Activated CD4-positive, alpha-beta T cell treated with anti-CD3 and anti-CD28 coated beads, Interleukin-2, amount 10 ng/mL, durations not matched to agents 7 days and 5 days (primary cell): ENCODE measurements at regions not wholly inside any gene's neighbourhood (a gene's known extent, or its start where the extent isn't known, plus 50 kb on each side); places are given as distances from the start of the nearest gene placed in this dataset.

ENCODE experiments used
- CTCF ChIA-PET: fragments of 350-600 bp; sonication (Branson Sonifier 250); formaldehyde crosslinking; loops from one replicate; lab custom pipeline; 2021; ENCODE audit warnings: antibody characterized with exemption; lab: Charles Lee
- POLR2A ChIA-PET: fragments of 350-600 bp; sonication (Branson Sonifier 250); formaldehyde crosslinking; loops from one replicate; lab custom pipeline; 2021; ENCODE audit warnings: antibody characterized with exemption; lab: Charles Lee
- DNase-seq: peaks from one replicate; pipeline ENCODE4 v3.0.0-alpha.2; 2020
- H3K27ac Mint-ChIP-seq: one replicate; pipeline ENCODE4 v1.8.0; 2021; ENCODE audit warnings: mild to moderate bottlenecking, moderate library complexity, mixed read lengths
- H3K27me3 Mint-ChIP-seq: one replicate; pipeline ENCODE4 v1.8.0; 2021; ENCODE audit warnings: mixed read lengths
- H3K36me3 Mint-ChIP-seq: one replicate; pipeline ENCODE4 v1.8.0; 2021; ENCODE audit warnings: low read depth, mixed read lengths
- H3K4me1 Mint-ChIP-seq: one replicate; pipeline ENCODE4 v1.8.0; 2021; ENCODE audit warnings: mixed read lengths
- H3K4me3 Mint-ChIP-seq: one replicate; pipeline ENCODE4 v1.8.0; 2021; ENCODE audit warnings: mild to moderate bottlenecking, moderate library complexity, mixed read lengths
- H3K9me3 Mint-ChIP-seq: one replicate; pipeline ENCODE4 v1.8.0; 2021; ENCODE audit warnings: mixed read lengths

GRCh38 chr5:99945478-99946442 is 589.4 kb upstream of the FAM174A start:
- no peak overlapping the region for H3K27ac Mint-ChIP-seq
- DNase-seq, result no peak
- H3K4me3 Mint-ChIP-seq, result no peak overlapping the region
- no peaks in the 10 kb centered on the region for H3K4me1 Mint-ChIP-seq
- H3K9me3 Mint-ChIP-seq, result no peaks in the 10 kb centered on the region
- H3K27me3 Mint-ChIP-seq, result no peaks in the 10 kb centered on the region
- H3K36me3 Mint-ChIP-seq, result no peaks in the 10 kb centered on the region
- POLR2A ChIA-PET, result no interaction called here
- CTCF ChIA-PET, result no interaction called here

GRCh38 chr5:99940540-99940939 is 594.6 kb upstream of the FAM174A start:
- H3K4me1 Mint-ChIP-seq, result no peaks in the 10 kb centered on the region
- no peaks in the 10 kb centered on the region for H3K27me3 Mint-ChIP-seq
- no peaks in the 10 kb centered on the region for H3K9me3 Mint-ChIP-seq
- ChIA-PET POLR2A (no interaction called here), CTCF (no interaction called here)
- no peak for DNase-seq
- H3K4me3 Mint-ChIP-seq, result no peak overlapping the region
- H3K27ac Mint-ChIP-seq, result no peak overlapping the region
- H3K36me3 Mint-ChIP-seq, result no peaks in the 10 kb centered on the region

- Mint-ChIP-seq H3K27me3 (no peaks in the 10 kb centered on the region), H3K9me3 (no peaks in the 10 kb centered on the region), H3K4me1 (no peaks in the 10 kb centered on the region), H3K27ac (no peak overlapping the region), H3K4me3 (no peak overlapping the region), H3K36me3 (no peaks in the 10 kb centered on the region)
- ChIA-PET CTCF (no interaction called here), POLR2A (no interaction called here)
- DNase-seq, result no peak
Observed at GRCh38 chr5:99936911-99937310, 598.3 kb upstream of the FAM174A start.

- H3K4me3 Mint-ChIP-seq, result no peak overlapping the region
- no peaks in the 10 kb centered on the region for H3K27me3 Mint-ChIP-seq
- no peak for DNase-seq
- H3K27ac Mint-ChIP-seq, result no peak overlapping the region
- POLR2A ChIA-PET, result no interaction called here
- CTCF ChIA-PET, result no interaction called here
- no peaks in the 10 kb centered on the region for H3K4me1 Mint-ChIP-seq
- H3K36me3 Mint-ChIP-seq, result no peaks in the 10 kb centered on the region
- no peaks in the 10 kb centered on the region for H3K9me3 Mint-ChIP-seq
Observed at GRCh38 chr5:99929806-99930135, 605.4 kb upstream of the FAM174A start.

- DNase-seq, result no peak
- Mint-ChIP-seq H3K4me1 (no peaks in the 10 kb centered on the region), H3K9me3 (no peaks in the 10 kb centered on the region), H3K4me3 (no peak overlapping the region), H3K27me3 (no peaks in the 10 kb centered on the region), H3K27ac (no peak overlapping the region), H3K36me3 (no peaks in the 10 kb centered on the region)
- CTCF ChIA-PET, result no interaction called here
- POLR2A ChIA-PET, result no interaction called here
Observed at GRCh38 chr5:99929067-99929805, 605.9 kb upstream of the FAM174A start.

GRCh38 chr5:99928490-99928889 is 606.7 kb upstream of the FAM174A start:
- no peak overlapping the region for H3K27ac Mint-ChIP-seq
- no peaks in the 10 kb centered on the region for H3K27me3 Mint-ChIP-seq
- no peak overlapping the region for H3K4me3 Mint-ChIP-seq
- no peak for DNase-seq
- H3K36me3 Mint-ChIP-seq, result no peaks in the 10 kb centered on the region
- no peaks in the 10 kb centered on the region for H3K9me3 Mint-ChIP-seq
- ChIA-PET POLR2A (no interaction called here), CTCF (no interaction called here)
- H3K4me1 Mint-ChIP-seq, result no peaks in the 10 kb centered on the region

- DNase-seq, result no peak
- ChIA-PET POLR2A (no interaction called here), CTCF (no interaction called here)
- no peaks in the 10 kb centered on the region for H3K4me1 Mint-ChIP-seq
- H3K36me3 Mint-ChIP-seq, result no peaks in the 10 kb centered on the region
- no peak overlapping the region for H3K4me3 Mint-ChIP-seq
- H3K27ac Mint-ChIP-seq, result no peak overlapping the region
- H3K9me3 Mint-ChIP-seq, result no peaks in the 10 kb centered on the region
- H3K27me3 Mint-ChIP-seq, result no peaks in the 10 kb centered on the region
Observed at GRCh38 chr5:99926463-99926862, 608.7 kb upstream of the FAM174A start.

- H3K27ac Mint-ChIP-seq, result no peak overlapping the region
- H3K9me3 Mint-ChIP-seq, result no peaks in the 10 kb centered on the region
- no peaks in the 10 kb centered on the region for H3K4me1 Mint-ChIP-seq
- H3K4me3 Mint-ChIP-seq, result no peak overlapping the region
- no peaks in the 10 kb centered on the region for H3K27me3 Mint-ChIP-seq
- POLR2A ChIA-PET, result no interaction called here
- no peaks in the 10 kb centered on the region for H3K36me3 Mint-ChIP-seq
- CTCF ChIA-PET, result no interaction called here
- no peak for DNase-seq
Observed at GRCh38 chr5:99922386-99922785, 612.8 kb upstream of the FAM174A start.

GRCh38 chr5:99911971-99912370 is 623.2 kb upstream of the FAM174A start:
- ChIA-PET POLR2A (no interaction called here), CTCF (no interaction called here)
- no peak for DNase-seq
- Mint-ChIP-seq H3K4me3 (no peak overlapping the region), H3K27me3 (no peaks in the 10 kb centered on the region), H3K36me3 (no peaks in the 10 kb centered on the region), H3K4me1 (no peaks in the 10 kb centered on the region), H3K27ac (no peak overlapping the region), H3K9me3 (no peaks in the 10 kb centered on the region)

- H3K4me1 Mint-ChIP-seq, result no peaks in the 10 kb centered on the region
- no peak overlapping the region for H3K27ac Mint-ChIP-seq
- no peaks in the 10 kb centered on the region for H3K27me3 Mint-ChIP-seq
- ChIA-PET CTCF (no interaction called here), POLR2A (no interaction called here)
- H3K9me3 Mint-ChIP-seq, result no peaks in the 10 kb centered on the region
- no peak for DNase-seq
- no peak overlapping the region for H3K4me3 Mint-ChIP-seq
- H3K36me3 Mint-ChIP-seq, result no peaks in the 10 kb centered on the region
Observed at GRCh38 chr5:99906776-99907175, 628.4 kb upstream of the FAM174A start.

- Mint-ChIP-seq H3K27ac (no peak overlapping the region), H3K4me3 (no peak overlapping the region), H3K4me1 (no peaks in the 10 kb centered on the region), H3K36me3 (no peaks in the 10 kb centered on the region), H3K9me3 (no peaks in the 10 kb centered on the region), H3K27me3 (no peaks in the 10 kb centered on the region)
- ChIA-PET POLR2A (no interaction called here), CTCF (no interaction called here)
- DNase-seq, result no peak
Observed at GRCh38 chr5:99901972-99902371, 633.2 kb upstream of the FAM174A start.

- no peaks in the 10 kb centered on the region for H3K27me3 Mint-ChIP-seq
- H3K4me1 Mint-ChIP-seq, result no peaks in the 10 kb centered on the region
- H3K4me3 Mint-ChIP-seq, result no peak overlapping the region
- CTCF ChIA-PET, result no interaction called here
- no peak overlapping the region for H3K27ac Mint-ChIP-seq
- H3K9me3 Mint-ChIP-seq, result no peaks in the 10 kb centered on the region
- no peaks in the 10 kb centered on the region for H3K36me3 Mint-ChIP-seq
- no peak for DNase-seq
- POLR2A ChIA-PET, result no interaction called here
Observed at GRCh38 chr5:99900302-99900852, 634.8 kb upstream of the FAM174A start.

- Mint-ChIP-seq H3K27ac (no peak overlapping the region), H3K9me3 (no peaks in the 10 kb centered on the region), H3K4me1 (no peaks in the 10 kb centered on the region), H3K4me3 (no peak overlapping the region), H3K27me3 (no peaks in the 10 kb centered on the region), H3K36me3 (no peaks in the 10 kb centered on the region)
- CTCF ChIA-PET, result no interaction called here
- DNase-seq, result no peak
- POLR2A ChIA-PET, result no interaction called here
Observed at GRCh38 chr5:99879791-99880511, 655.2 kb upstream of the FAM174A start.
